Tibial artery (tissue), 4 donors: ENCODE measurements at regions not wholly inside any gene's neighbourhood (a gene's known extent, or its start where the extent isn't known, plus 50 kb on each side); places are given as distances from the start of the nearest gene placed in this dataset.

Experiments used
- DNase-seq, 2 donors: peaks; one replicate each; pipeline ENCODE4 v3.0.0-alpha.2; 2019
- H3K27ac ChIP-seq, 2 donors: fragments of 200-600 bp; sonication (generic) in 1 of 2; 1 replicate in 1 of 2; 2 replicates in 1 of 2; pipeline ENCODE4 v1.5.1; 2018 to 2019; ENCODE audit warnings: mild to moderate bottlenecking in 1 of 2
- H3K27me3 ChIP-seq, 2 donors: fragments of 200-600 bp; sonication (generic) in 1 of 2; one replicate each; pipeline versions ENCODE4 v1.5.1 to v1.6.0; 2016 to 2019
- H3K36me3 ChIP-seq, 3 donors: fragments of 200-600 bp; sonication (generic) in 2 of 3; one replicate each; pipeline ENCODE4 v1.5.1; 2016 to 2019; ENCODE audit warnings: mild to moderate bottlenecking in 2 of 3
- H3K4me1 ChIP-seq, 4 donors: fragments of 200-600 bp; sonication (generic) in 2 of 4; 1 replicate in 3 of 4; 2 replicates in 1 of 4; pipeline ENCODE4 v1.5.1; 2016 to 2019
- H3K4me3 ChIP-seq, 2 donors: fragments of 200-600 bp; sonication (generic) in 1 of 2; 1 replicate in 1 of 2; 2 replicates in 1 of 2; pipeline ENCODE4 v1.5.1; 2018 to 2019; ENCODE audit warnings: mild to moderate bottlenecking in 2 of 2
- H3K9me3 ChIP-seq, 3 donors: fragments of 200-600 bp; sonication (generic) in 1 of 3; one replicate each; pipeline ENCODE4 v1.5.1; 2016 to 2019
- intact Hi-C: fragments of 100-400 bp; cut with DNase I; formaldehyde crosslinking; loops from one replicate; pipeline ENCODE4 v1.15.0; 2023; ENCODE audit warnings: low total_unique reads
- TF ChIP-seq, protein P1 (sequence below), 2 experiments: fragments of 200-600 bp in 1 of 2; fragments of 450-650 bp in 1 of 2; IDR thresholded peaks; one replicate each; pipeline ENCODE4 v1.5.1; 2017 to 2019; ENCODE audit warnings: antibody characterized with exemption in 2 of 2, mild to moderate bottlenecking in 1 of 2, moderate library complexity in 1 of 2

GRCh38 chr2:145221032-145221431, 701.1 kb upstream of the ZEB2 start:
- no peak overlapping the region for H3K27ac ChIP-seq
- no peak overlapping the region for H3K4me3 ChIP-seq
- H3K4me1 ChIP-seq = no peaks in the 10 kb centered on the region
- DNase-seq = no peak
- no peaks in the 10 kb centered on the region for H3K27me3 ChIP-seq
- TF ChIP-seq, protein P1, sequence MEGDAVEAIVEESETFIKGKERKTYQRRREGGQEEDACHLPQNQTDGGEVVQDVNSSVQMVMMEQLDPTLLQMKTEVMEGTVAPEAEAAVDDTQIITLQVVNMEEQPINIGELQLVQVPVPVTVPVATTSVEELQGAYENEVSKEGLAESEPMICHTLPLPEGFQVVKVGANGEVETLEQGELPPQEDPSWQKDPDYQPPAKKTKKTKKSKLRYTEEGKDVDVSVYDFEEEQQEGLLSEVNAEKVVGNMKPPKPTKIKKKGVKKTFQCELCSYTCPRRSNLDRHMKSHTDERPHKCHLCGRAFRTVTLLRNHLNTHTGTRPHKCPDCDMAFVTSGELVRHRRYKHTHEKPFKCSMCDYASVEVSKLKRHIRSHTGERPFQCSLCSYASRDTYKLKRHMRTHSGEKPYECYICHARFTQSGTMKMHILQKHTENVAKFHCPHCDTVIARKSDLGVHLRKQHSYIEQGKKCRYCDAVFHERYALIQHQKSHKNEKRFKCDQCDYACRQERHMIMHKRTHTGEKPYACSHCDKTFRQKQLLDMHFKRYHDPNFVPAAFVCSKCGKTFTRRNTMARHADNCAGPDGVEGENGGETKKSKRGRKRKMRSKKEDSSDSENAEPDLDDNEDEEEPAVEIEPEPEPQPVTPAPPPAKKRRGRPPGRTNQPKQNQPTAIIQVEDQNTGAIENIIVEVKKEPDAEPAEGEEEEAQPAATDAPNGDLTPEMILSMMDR (IDR thresholded peaks at IDR 0.05) = no peak
- H3K9me3 ChIP-seq = no peaks in the 10 kb centered on the region
- intact Hi-C loops = no loop called here
- no peaks in the 10 kb centered on the region for H3K36me3 ChIP-seq

GRCh38 chr2:145220496-145220895, 700.6 kb upstream of the ZEB2 start:
- Histone ChIP-seq H3K27me3 (no peaks in the 10 kb centered on the region), H3K9me3 (no peaks in the 10 kb centered on the region), H3K27ac (no peak overlapping the region), H3K4me3 (no peak overlapping the region), H3K4me1 (no peaks in the 10 kb centered on the region), H3K36me3 (no peaks in the 10 kb centered on the region)
- no peak for DNase-seq
- TF ChIP-seq, protein P1 (IDR thresholded peaks at IDR 0.05) = no peak
- intact Hi-C loops = no loop called here

- intact Hi-C loops = no loop called here
- TF ChIP-seq, protein P1 (IDR thresholded peaks at IDR 0.05) = no peak
- no peak for DNase-seq
- no peaks in the 10 kb centered on the region for H3K27me3 ChIP-seq
- H3K36me3 ChIP-seq = no peaks in the 10 kb centered on the region
- H3K4me1 ChIP-seq = no peaks in the 10 kb centered on the region
- peaks cover 0 to 5% (median 0%) of the 10 kb centered on the region in 3 donors for H3K9me3 ChIP-seq
- no peak overlapping the region for H3K4me3 ChIP-seq
- no peak overlapping the region for H3K27ac ChIP-seq
Measured at GRCh38 chr2:145207884-145208283, 688.0 kb upstream of the ZEB2 start.

DNA sequence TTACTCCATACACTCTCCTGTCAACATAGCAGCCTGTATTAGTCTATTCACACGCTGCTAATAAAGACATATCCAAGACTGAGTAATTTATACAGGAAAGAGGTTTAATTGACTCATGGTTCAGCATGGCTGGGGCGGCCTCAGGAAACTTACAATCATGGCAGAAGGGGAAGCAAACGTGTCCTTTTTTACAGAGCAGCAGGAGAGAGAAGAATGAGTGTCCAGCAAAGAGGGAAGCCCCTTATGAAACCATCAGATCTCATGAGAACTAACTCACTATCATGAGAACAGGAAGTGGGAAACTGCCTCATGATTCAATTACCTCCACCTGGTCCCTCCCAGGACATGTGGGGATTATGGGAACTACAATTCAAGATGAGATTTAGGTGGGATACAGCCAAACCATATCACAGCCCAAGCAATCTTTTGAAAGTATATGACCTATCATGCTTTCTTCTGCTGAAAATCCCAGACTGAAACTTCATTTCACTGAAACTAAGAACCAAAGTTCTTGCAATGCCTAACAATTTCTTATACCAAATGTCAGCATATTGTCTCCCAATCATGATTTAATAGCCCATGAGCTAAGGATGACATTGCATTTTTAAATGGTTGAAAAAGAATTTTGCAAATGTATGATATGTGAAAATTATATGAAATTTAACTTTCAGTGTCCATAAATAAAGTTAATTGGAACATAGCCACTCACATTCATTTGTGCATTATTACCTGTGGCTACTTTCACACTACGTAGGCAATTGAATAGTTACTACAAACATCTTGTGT, 686.8 kb upstream of the ZEB2 start:
- TF ChIP-seq, protein P1 (IDR thresholded peaks at IDR 0.05) = no peak
- Histone ChIP-seq H3K27ac (no peak overlapping the region), H3K36me3 (no peaks in the 10 kb centered on the region), H3K4me3 (no peak overlapping the region), H3K9me3 (peaks cover 0 to 5% (median 0%) of the 10 kb centered on the region in 3 donors), H3K27me3 (no peaks in the 10 kb centered on the region), H3K4me1 (no peaks in the 10 kb centered on the region)
- intact Hi-C loops = no loop called here
- no peak for DNase-seq

- DNase-seq = no peak
Measured at GRCh38 chr2:145203891-145204290, 684.0 kb upstream of the ZEB2 start.

More at GRCh38 chr2:145203891-145204290, 684.0 kb upstream of the ZEB2 start:
- H3K27ac ChIP-seq = no peak overlapping the region
- TF ChIP-seq, protein P1 (IDR thresholded peaks at IDR 0.05) = no peak
- intact Hi-C loops = no loop called here
- no peaks in the 10 kb centered on the region for H3K4me1 ChIP-seq
- H3K9me3 ChIP-seq = no peaks in the 10 kb centered on the region
- H3K27me3 ChIP-seq = no peaks in the 10 kb centered on the region
- no peaks in the 10 kb centered on the region for H3K36me3 ChIP-seq
- H3K4me3 ChIP-seq = no peak overlapping the region
